BLaER1 (cell line): ENCODE measurements at regions not wholly inside any gene's neighbourhood (a gene's known extent, or its start where the extent isn't known, plus 50 kb on each side); places are given as distances from the start of the nearest gene placed in this dataset.

Experiments used
- H3K27ac ChIP-seq: shearing (Covaris generic); formaldehyde crosslinking; 2 replicates; pipeline ENCODE4 v1.8.1; 2022
- H3K27me3 ChIP-seq: shearing (Covaris generic); formaldehyde crosslinking; 2 replicates; pipeline ENCODE4 v1.8.1; 2022
- H3K36me3 ChIP-seq: shearing (Covaris generic); formaldehyde crosslinking; 2 replicates; pipeline ENCODE4 v1.8.1; 2022
- H3K4me1 ChIP-seq: shearing (Covaris generic); formaldehyde crosslinking; 2 replicates; pipeline ENCODE4 v1.8.1; 2022
- H3K4me2 ChIP-seq: shearing (Covaris generic); formaldehyde crosslinking; 2 replicates; pipeline ENCODE4 v1.8.1; 2022
- H3K4me3 ChIP-seq: shearing (Covaris generic); formaldehyde crosslinking; 2 replicates; pipeline ENCODE4 v1.8.1; 2022
- H3K9ac ChIP-seq: shearing (Covaris generic); formaldehyde crosslinking; 2 replicates; pipeline ENCODE4 v1.8.1; 2022
- H3K9me3 ChIP-seq: shearing (Covaris generic); formaldehyde crosslinking; 2 replicates; pipeline ENCODE4 v1.8.1; 2022
- H4K20me1 ChIP-seq: shearing (Covaris generic); formaldehyde crosslinking; 2 replicates; pipeline ENCODE4 v1.8.1; 2022
- Cebpa-rat ChIP-seq: shearing (Covaris generic); IDR thresholded peaks from 2 replicates; pipeline ENCODE4 v1.8.1; 2022

GRCh38 chr1:29893806-29894205 is 657.5 kb downstream of the PTPRU start:
- Histone ChIP-seq H3K4me1 (peaks cover 5% of the 10 kb centered on the region; the same call in 1 of the 2 replicates), H3K36me3 (no peaks in the 10 kb centered on the region), H3K4me2 (no peak overlapping the region), H3K27ac (no peak overlapping the region), H4K20me1 (no peaks in the 10 kb centered on the region), H3K27me3 (no peaks in the 10 kb centered on the region), H3K4me3 (no peak overlapping the region), H3K9ac (no peak overlapping the region), H3K9me3 (no peaks in the 10 kb centered on the region)
- no peak for TF ChIP-seq Cebpa-rat

- no peaks in the 10 kb centered on the region for H3K27me3 ChIP-seq
- no peak overlapping the region for H3K4me2 ChIP-seq
- TF ChIP-seq Cebpa-rat: no peak
Observed at GRCh38 chr1:29893046-29893723, 656.9 kb downstream of the PTPRU start.

GRCh38 chr1:29892247-29892646 is 655.9 kb downstream of the PTPRU start:
- H3K4me3 ChIP-seq: no peak overlapping the region
- no peaks in the 10 kb centered on the region for H4K20me1 ChIP-seq
- no peak overlapping the region for H3K4me2 ChIP-seq
- peaks cover 5% of the 10 kb centered on the region; the same call in 1 of the 2 replicates for H3K4me1 ChIP-seq
- no peaks in the 10 kb centered on the region for H3K36me3 ChIP-seq
- no peak for TF ChIP-seq Cebpa-rat
- H3K9ac ChIP-seq: no peak overlapping the region
- H3K27me3 ChIP-seq: no peaks in the 10 kb centered on the region
- no peaks in the 10 kb centered on the region for H3K9me3 ChIP-seq
- H3K27ac ChIP-seq: no peak overlapping the region

More at GRCh38 chr1:29893046-29893723, 656.9 kb downstream of the PTPRU start:
- Histone ChIP-seq H4K20me1 (no peaks in the 10 kb centered on the region), H3K9me3 (no peaks in the 10 kb centered on the region), H3K27ac (no peak overlapping the region), H3K36me3 (no peaks in the 10 kb centered on the region), H3K9ac (no peak overlapping the region), H3K4me1 (peaks cover 5% of the 10 kb centered on the region; the same call in 1 of the 2 replicates), H3K4me3 (no peak overlapping the region)

GRCh38 chr1:29890201-29890959 is 654.1 kb downstream of the PTPRU start:
- Histone ChIP-seq H3K9me3 (no peaks in the 10 kb centered on the region), H3K36me3 (no peaks in the 10 kb centered on the region), H3K4me1 (no peaks in the 10 kb centered on the region), H3K4me3 (no peak overlapping the region), H4K20me1 (no peaks in the 10 kb centered on the region), H3K27ac (no peak overlapping the region), H3K4me2 (no peak overlapping the region), H3K9ac (no peak overlapping the region), H3K27me3 (no peaks in the 10 kb centered on the region)
- TF ChIP-seq Cebpa-rat: no peak

GRCh38 chr1:29889776-29890175 is 653.5 kb downstream of the PTPRU start:
- Histone ChIP-seq H3K4me3 (no peak overlapping the region), H3K9me3 (no peaks in the 10 kb centered on the region), H4K20me1 (no peaks in the 10 kb centered on the region), H3K9ac (no peak overlapping the region), H3K27ac (no peak overlapping the region), H3K27me3 (no peaks in the 10 kb centered on the region), H3K4me1 (no peaks in the 10 kb centered on the region), H3K4me2 (no peak overlapping the region), H3K36me3 (no peaks in the 10 kb centered on the region)
- no peak for TF ChIP-seq Cebpa-rat

GRCh38 chr1:29884740-29885139 is 648.4 kb downstream of the PTPRU start:
- H3K27ac ChIP-seq: no peak overlapping the region
- H3K4me2 ChIP-seq: no peak overlapping the region
- no peaks in the 10 kb centered on the region for H3K9me3 ChIP-seq
- H3K4me3 ChIP-seq: no peak overlapping the region
- H4K20me1 ChIP-seq: no peaks in the 10 kb centered on the region
- H3K9ac ChIP-seq: no peak overlapping the region
- no peaks in the 10 kb centered on the region for H3K4me1 ChIP-seq
- no peaks in the 10 kb centered on the region for H3K27me3 ChIP-seq
- H3K36me3 ChIP-seq: no peaks in the 10 kb centered on the region
- TF ChIP-seq Cebpa-rat: no peak

GRCh38 chr1:29883986-29884385 is 647.7 kb downstream of the PTPRU start:
- H4K20me1 ChIP-seq: no peaks in the 10 kb centered on the region
- H3K27ac ChIP-seq: no peak overlapping the region
- no peak overlapping the region for H3K4me2 ChIP-seq
- H3K27me3 ChIP-seq: no peaks in the 10 kb centered on the region
- no peak overlapping the region for H3K4me3 ChIP-seq
- no peak for TF ChIP-seq Cebpa-rat
- H3K4me1 ChIP-seq: no peaks in the 10 kb centered on the region
- H3K36me3 ChIP-seq: no peaks in the 10 kb centered on the region
- H3K9ac ChIP-seq: no peak overlapping the region
- no peaks in the 10 kb centered on the region for H3K9me3 ChIP-seq

- H3K9ac ChIP-seq: no peak overlapping the region
- no peak overlapping the region for H3K4me3 ChIP-seq
- no peak for TF ChIP-seq Cebpa-rat
- no peaks in the 10 kb centered on the region for H3K36me3 ChIP-seq
- no peaks in the 10 kb centered on the region for H3K4me1 ChIP-seq
- H4K20me1 ChIP-seq: no peaks in the 10 kb centered on the region
- H3K4me2 ChIP-seq: no peak overlapping the region
- no peak overlapping the region for H3K27ac ChIP-seq
- no peaks in the 10 kb centered on the region for H3K27me3 ChIP-seq
- no peaks in the 10 kb centered on the region for H3K9me3 ChIP-seq
Observed at GRCh38 chr1:29883411-29883832, 647.1 kb downstream of the PTPRU start.

GRCh38 chr1:29880556-29880955 is 644.2 kb downstream of the PTPRU start:
- Histone ChIP-seq H3K4me2 (no peak overlapping the region), H3K4me1 (peaks cover 5% of the 10 kb centered on the region), H4K20me1 (no peaks in the 10 kb centered on the region), H3K9ac (no peak overlapping the region), H3K27me3 (no peaks in the 10 kb centered on the region), H3K36me3 (no peaks in the 10 kb centered on the region), H3K9me3 (no peaks in the 10 kb centered on the region), H3K4me3 (no peak overlapping the region), H3K27ac (no peak overlapping the region)
- no peak for TF ChIP-seq Cebpa-rat

- H3K36me3 ChIP-seq: no peaks in the 10 kb centered on the region
- no peak overlapping the region for H3K4me2 ChIP-seq
- peaks cover 18% of the 10 kb centered on the region for H3K4me1 ChIP-seq
- H3K27me3 ChIP-seq: no peaks in the 10 kb centered on the region
- H3K9me3 ChIP-seq: no peaks in the 10 kb centered on the region
- H4K20me1 ChIP-seq: no peaks in the 10 kb centered on the region
- no peak for TF ChIP-seq Cebpa-rat
- H3K4me3 ChIP-seq: no peak overlapping the region
- no peak overlapping the region for H3K27ac ChIP-seq
- H3K9ac ChIP-seq: no peak overlapping the region
Observed at GRCh38 chr1:29879217-29879616, 642.9 kb downstream of the PTPRU start.
